Activated CD4-positive, alpha-beta T cell treated with anti-CD3 and anti-CD28 coated beads, Interleukin-2, amount 50 U/mL, for 4 hours (primary cell): ENCODE measurements at regions not wholly inside any gene's neighbourhood (a gene's known extent, or its start where the extent isn't known, plus 50 kb on each side); places are given as distances from the start of the nearest gene placed in this dataset.

Source experiments
- DNase-seq, 2 experiments: peaks; one replicate each; pipeline ENCODE4 v3.0.0-alpha.2; 2020

GRCh38 chr5:109945723-109946480 lies 256.2 kb downstream of the MAN2A1 start:
- DNase-seq, result no peak

- no peak for DNase-seq
Observed at GRCh38 chr5:109946610-109947009, 256.9 kb downstream of the MAN2A1 start.

GRCh38 chr5:109947667-109948066 lies 257.9 kb downstream of the MAN2A1 start:
- no peak for DNase-seq

- no peak for DNase-seq
Observed at GRCh38 chr5:109950634-109951033, 260.9 kb downstream of the MAN2A1 start.

GRCh38 chr5:109951348-109951747 lies 261.6 kb downstream of the MAN2A1 start:
- DNase-seq, result no peak

GRCh38 chr5:109951758-109952157 lies 262.0 kb downstream of the MAN2A1 start:
- DNase-seq, result no peak

- no peak for DNase-seq
Observed at GRCh38 chr5:109953761-109954160, 264.0 kb downstream of the MAN2A1 start.

- no peak for DNase-seq
Observed at GRCh38 chr5:109956884-109957283, 267.2 kb downstream of the MAN2A1 start.

GRCh38 chr5:109958082-109958481 lies 268.4 kb downstream of the MAN2A1 start:
- DNase-seq, result no peak

- no peak for DNase-seq
Observed at GRCh38 chr5:109959652-109960051, 269.9 kb downstream of the MAN2A1 start.

GRCh38 chr5:109961751-109962150 lies 272.0 kb downstream of the MAN2A1 start:
- DNase-seq, result no peak

- no peak for DNase-seq
Observed at GRCh38 chr5:109962882-109963603, 273.3 kb downstream of the MAN2A1 start.

GRCh38 chr5:109964136-109964535 lies 274.4 kb downstream of the MAN2A1 start:
- no peak for DNase-seq

GRCh38 chr5:109965634-109966033 lies 275.9 kb downstream of the MAN2A1 start:
- no peak for DNase-seq

- DNase-seq, result no peak
Observed at GRCh38 chr5:109971968-109972367, 282.2 kb downstream of the MAN2A1 start.

- no peak for DNase-seq
Observed at GRCh38 chr5:109981979-109982378, 292.3 kb downstream of the MAN2A1 start.

GRCh38 chr5:109982966-109983534 lies 293.3 kb downstream of the MAN2A1 start:
- no peak for DNase-seq

- DNase-seq, result no peak
Observed at GRCh38 chr5:109986726-109987125, 297.0 kb downstream of the MAN2A1 start.

GRCh38 chr5:109987355-109987754 lies 297.6 kb downstream of the MAN2A1 start:
- no peak for DNase-seq

GRCh38 chr5:109987970-109988369 lies 298.2 kb downstream of the MAN2A1 start:
- DNase-seq, result no peak

GRCh38 chr5:109989161-109989560 lies 299.4 kb downstream of the MAN2A1 start:
- no peak for DNase-seq

GRCh38 chr5:109989994-109990722 lies 300.4 kb downstream of the MAN2A1 start:
- DNase-seq, result no peak

GRCh38 chr5:109990723-109991359 lies 301.1 kb downstream of the MAN2A1 start:
- no peak for DNase-seq
